HEK293 (cell line): ENCODE measurements at regions not wholly inside any gene's neighbourhood (a gene's known extent, or its start where the extent isn't known, plus 50 kb on each side); places are given as distances from the start of the nearest gene placed in this dataset.

Experiments used
- CTCF ChIA-PET: fragments of 350-600 bp; formaldehyde crosslinking; extraction: SDS; loops from one replicate; lab custom pipeline; 2021; ENCODE audit warnings: antibody characterized with exemption; lab: Yijun Ruan, JAX
- POLR2A ChIA-PET: fragments of 300-600 bp; formaldehyde crosslinking; extraction: SDS; loops from one replicate; lab custom pipeline; 2020; ENCODE audit warnings: antibody characterized with exemption, inconsistent platforms; lab: Yijun Ruan, JAX
- H3K27ac ChIP-seq: fragments of 200-500 bp; sonication (Bioruptor generic); 2 replicates; pipeline ENCODE4 v1.5.1; 2014; ENCODE audit warnings: low read depth, low read length, control low read depth, inconsistent platforms; ENCODE audit errors: extremely low read depth
- H3K36me3 ChIP-seq, 2 experiments: fragments of 200-500 bp in 1 of 2; sonication (Bioruptor generic) in 1 of 2; 1 replicate in 1 of 2; 2 replicates in 1 of 2; pipeline ENCODE4 v1.5.1; 2014 to 2017; ENCODE audit warnings: inconsistent platforms in 2 of 2, low read length in 2 of 2; ENCODE audit not compliant: control insufficient read depth in 2 of 2, insufficient read depth in 1 of 2
- H3K4me1 ChIP-seq: fragments of 200-500 bp; sonication (Bioruptor generic); 2 replicates; pipeline ENCODE4 v1.5.1; 2014; ENCODE audit warnings: mild to moderate bottlenecking, low read length, inconsistent platforms; ENCODE audit not compliant: control insufficient read depth, insufficient read depth
- H3K4me3 ChIP-seq: 2 replicates; pipeline ENCODE4 v1.5.1; 2011; ENCODE audit warnings: low read depth, mild to moderate bottlenecking, control low read depth, low read length, moderate library complexity
- H3K9me3 ChIP-seq: fragments of 200-500 bp; sonication (Bioruptor generic); 2 replicates; pipeline ENCODE4 v1.5.1; 2014; ENCODE audit warnings: low read depth, low read length, inconsistent platforms; ENCODE audit not compliant: control insufficient read depth, insufficient read depth
- AEBP2 ChIP-seq: fragments of 450-650 bp; formaldehyde crosslinking; IDR thresholded peaks from 2 replicates; pipeline ENCODE4 v1.5.1; 2016; ENCODE audit warnings: missing biosample characterization, missing genetic modification characterization, borderline replicate concordance
- BCL11A ChIP-seq: fragments of 450-650 bp; formaldehyde crosslinking; IDR thresholded peaks from 2 replicates; pipeline ENCODE4 v1.5.1; 2016; ENCODE audit warnings: low read depth, missing biosample characterization, missing genetic modification characterization
- GLI2 ChIP-seq: fragments of 450-650 bp; formaldehyde crosslinking; IDR thresholded peaks from 2 replicates; pipeline ENCODE4; 2017; ENCODE audit warnings: missing biosample characterization, missing genetic modification characterization, low read depth, borderline replicate concordance
- KLF1 ChIP-seq: fragments of 450-650 bp; formaldehyde crosslinking; IDR thresholded peaks from 2 replicates; pipeline ENCODE4 v1.5.1; 2016; ENCODE audit warnings: missing biosample characterization, missing genetic modification characterization
- WT1 ChIP-seq: fragments of 450-650 bp; formaldehyde crosslinking; IDR thresholded peaks from 2 replicates; pipeline ENCODE4 v1.5.1; 2016; ENCODE audit warnings: missing biosample characterization, missing genetic modification characterization
- YY1 ChIP-seq: fragments of 450-650 bp; formaldehyde crosslinking; IDR thresholded peaks from 2 replicates; pipeline ENCODE4 v1.5.1; 2018; ENCODE audit warnings: missing biosample characterization, missing genetic modification characterization
- ZBTB7A ChIP-seq: fragments of 450-650 bp; formaldehyde crosslinking; IDR thresholded peaks from 2 replicates; pipeline ENCODE4 v1.5.1; 2016; ENCODE audit warnings: low read depth, missing biosample characterization, missing genetic modification characterization
- ZNF10 ChIP-seq: fragments of 450-650 bp; formaldehyde crosslinking; IDR thresholded peaks from 2 replicates; pipeline ENCODE4 v1.5.1; 2017; ENCODE audit warnings: missing biosample characterization, missing genetic modification characterization
- ZNF174 ChIP-seq: fragments of 450-650 bp; formaldehyde crosslinking; IDR thresholded peaks from 2 replicates; pipeline ENCODE4 v1.5.0; 2017; ENCODE audit warnings: missing biosample characterization, mild to moderate bottlenecking, missing genetic modification characterization
- ZNF2 ChIP-seq: fragments of 450-650 bp; formaldehyde crosslinking; IDR thresholded peaks from 2 replicates; pipeline ENCODE4 v1.5.1; 2016; ENCODE audit warnings: missing biosample characterization, missing genetic modification characterization
- ZNF391 ChIP-seq: fragments of 450-650 bp; formaldehyde crosslinking; IDR thresholded peaks from 2 replicates; pipeline ENCODE4 v1.5.1; 2016; ENCODE audit warnings: low read depth, missing biosample characterization, missing genetic modification characterization, borderline replicate concordance
- ZNF560 ChIP-seq: fragments of 450-650 bp; formaldehyde crosslinking; IDR thresholded peaks from 2 replicates; pipeline ENCODE4 v1.5.1; 2017; ENCODE audit warnings: missing biosample characterization, missing genetic modification characterization, borderline replicate concordance
- ZNF626 ChIP-seq: fragments of 450-650 bp; sonication (Bioruptor Pico); formaldehyde crosslinking; IDR thresholded peaks from 2 replicates; pipeline ENCODE4 v1.5.1; 2018; ENCODE audit warnings: missing biosample characterization, missing genetic modification characterization, inconsistent platforms
- ZNF658 ChIP-seq: fragments of 450-650 bp; formaldehyde crosslinking; IDR thresholded peaks from 2 replicates; pipeline ENCODE4; 2016; ENCODE audit warnings: missing biosample characterization, missing genetic modification characterization
- ZNF692 ChIP-seq: fragments of 450-650 bp; formaldehyde crosslinking; IDR thresholded peaks from 2 replicates; pipeline ENCODE4 v1.5.1; 2016; ENCODE audit warnings: missing biosample characterization, missing genetic modification characterization
- ZNF768 ChIP-seq: fragments of 450-650 bp; formaldehyde crosslinking; IDR thresholded peaks from 2 replicates; pipeline ENCODE4 v1.5.1; 2018; ENCODE audit warnings: missing biosample characterization, mild to moderate bottlenecking, missing genetic modification characterization
- TF ChIP-seq, protein P1 (sequence below): fragments of 450-650 bp; formaldehyde crosslinking; IDR thresholded peaks from 2 replicates; pipeline ENCODE4 v1.5.1; 2016; ENCODE audit warnings: missing biosample characterization, missing genetic modification characterization
- TF ChIP-seq, protein P2 (sequence below): IDR thresholded peaks from 2 replicates; pipeline ENCODE4 v1.6.1; 2011; ENCODE audit warnings: mild to moderate bottlenecking, low read depth, low read length, borderline replicate concordance
- TF ChIP-seq, protein P3 (sequence below): fragments of 450-650 bp; formaldehyde crosslinking; IDR thresholded peaks from 2 replicates; pipeline ENCODE4 v1.5.1; 2016; ENCODE audit warnings: missing biosample characterization, missing genetic modification characterization, low read depth

DNA sequence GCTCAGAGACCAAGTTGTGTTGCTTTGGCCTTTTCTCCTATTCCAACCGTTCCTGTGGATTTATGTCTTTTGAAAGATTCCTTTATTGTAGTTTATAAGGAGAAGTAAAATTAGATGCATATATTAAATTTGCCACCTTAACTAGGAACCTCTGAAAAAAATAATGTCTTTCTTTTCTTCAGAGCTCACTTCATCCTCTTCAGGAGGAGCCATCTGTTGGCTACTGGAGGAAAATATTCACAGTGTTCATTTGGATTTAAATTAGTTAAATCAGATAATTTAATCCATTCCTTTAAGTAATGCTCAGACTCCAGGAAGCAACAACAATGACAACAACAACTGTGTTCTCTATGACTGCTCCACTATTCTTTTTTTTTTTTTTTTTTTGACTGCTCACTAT lies 164.0 kb downstream of the FASLG start:
- TF ChIP-seq GLI2 (tag by site-specific recombination), result no peak
- TF ChIP-seq ZNF391 (tag by site-specific recombination), result no peak
- no peak for TF ChIP-seq ZBTB7A (tag by site-specific recombination)
- TF ChIP-seq ZNF658 (tag by site-specific recombination), result no peak
- TF ChIP-seq, protein P1, sequence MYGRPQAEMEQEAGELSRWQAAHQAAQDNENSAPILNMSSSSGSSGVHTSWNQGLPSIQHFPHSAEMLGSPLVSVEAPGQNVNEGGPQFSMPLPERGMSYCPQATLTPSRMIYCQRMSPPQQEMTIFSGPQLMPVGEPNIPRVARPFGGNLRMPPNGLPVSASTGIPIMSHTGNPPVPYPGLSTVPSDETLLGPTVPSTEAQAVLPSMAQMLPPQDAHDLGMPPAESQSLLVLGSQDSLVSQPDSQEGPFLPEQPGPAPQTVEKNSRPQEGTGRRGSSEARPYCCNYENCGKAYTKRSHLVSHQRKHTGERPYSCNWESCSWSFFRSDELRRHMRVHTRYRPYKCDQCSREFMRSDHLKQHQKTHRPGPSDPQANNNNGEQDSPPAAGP (tag by site-specific recombination), result no peak
- no peak for TF ChIP-seq AEBP2
- TF ChIP-seq, protein P2, sequence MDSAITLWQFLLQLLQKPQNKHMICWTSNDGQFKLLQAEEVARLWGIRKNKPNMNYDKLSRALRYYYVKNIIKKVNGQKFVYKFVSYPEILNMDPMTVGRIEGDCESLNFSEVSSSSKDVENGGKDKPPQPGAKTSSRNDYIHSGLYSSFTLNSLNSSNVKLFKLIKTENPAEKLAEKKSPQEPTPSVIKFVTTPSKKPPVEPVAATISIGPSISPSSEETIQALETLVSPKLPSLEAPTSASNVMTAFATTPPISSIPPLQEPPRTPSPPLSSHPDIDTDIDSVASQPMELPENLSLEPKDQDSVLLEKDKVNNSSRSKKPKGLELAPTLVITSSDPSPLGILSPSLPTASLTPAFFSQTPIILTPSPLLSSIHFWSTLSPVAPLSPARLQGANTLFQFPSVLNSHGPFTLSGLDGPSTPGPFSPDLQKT, result no peak
- TF ChIP-seq, protein P3, sequence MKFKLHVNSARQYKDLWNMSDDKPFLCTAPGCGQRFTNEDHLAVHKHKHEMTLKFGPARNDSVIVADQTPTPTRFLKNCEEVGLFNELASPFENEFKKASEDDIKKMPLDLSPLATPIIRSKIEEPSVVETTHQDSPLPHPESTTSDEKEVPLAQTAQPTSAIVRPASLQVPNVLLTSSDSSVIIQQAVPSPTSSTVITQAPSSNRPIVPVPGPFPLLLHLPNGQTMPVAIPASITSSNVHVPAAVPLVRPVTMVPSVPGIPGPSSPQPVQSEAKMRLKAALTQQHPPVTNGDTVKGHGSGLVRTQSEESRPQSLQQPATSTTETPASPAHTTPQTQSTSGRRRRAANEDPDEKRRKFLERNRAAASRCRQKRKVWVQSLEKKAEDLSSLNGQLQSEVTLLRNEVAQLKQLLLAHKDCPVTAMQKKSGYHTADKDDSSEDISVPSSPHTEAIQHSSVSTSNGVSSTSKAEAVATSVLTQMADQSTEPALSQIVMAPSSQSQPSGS, result no peak
- TF ChIP-seq ZNF560 (tag by site-specific recombination), result no peak
- TF ChIP-seq YY1 (tag by site-specific recombination), result no peak
- TF ChIP-seq, all 188 proteins: peak for 0
- H3K36me3 ChIP-seq, result no peaks in the 10 kb centered on the region
- ChIA-PET POLR2A (no interaction called here), CTCF (interaction anchor here (0.7 to 8.5 kb wide), 4 partner anchors 80 to 379 kb away, joined by 3 to 159 read pairs (median 6); no protein-coding TSS in a partner anchor)
- no peaks in the 10 kb centered on the region for H3K4me1 ChIP-seq
- no peak overlapping the region for H3K4me3 ChIP-seq
- H3K27ac ChIP-seq, result no peak overlapping the region
- H3K9me3 ChIP-seq, result no peaks in the 10 kb centered on the region

DNA sequence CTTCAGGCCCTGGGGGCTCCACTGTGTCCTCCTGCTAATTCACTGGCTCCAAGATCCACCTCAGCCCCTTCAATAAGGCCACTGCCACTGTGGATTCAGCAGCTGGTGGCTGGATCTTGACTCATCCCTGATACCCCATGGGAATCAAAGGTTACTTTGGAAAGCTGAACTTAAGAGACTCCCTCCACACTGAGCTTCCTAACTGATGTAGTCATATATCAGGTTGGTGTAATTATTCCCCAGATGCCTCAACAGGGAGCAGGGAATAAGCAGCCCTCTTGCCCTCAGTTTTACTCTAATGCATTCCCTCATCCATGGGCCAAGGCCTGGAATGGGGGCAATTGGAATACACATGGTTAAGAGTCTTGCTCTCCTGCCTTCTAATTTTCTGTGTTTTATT lies 164.6 kb downstream of the FASLG start:
- Histone ChIP-seq H3K4me3 (no peak overlapping the region), H3K27ac (no peak overlapping the region), H3K36me3 (no peaks in the 10 kb centered on the region), H3K9me3 (no peaks in the 10 kb centered on the region), H3K4me1 (no peaks in the 10 kb centered on the region)
- ChIA-PET CTCF (interaction anchor here (0.7 to 8.5 kb wide), 2 partner anchors 196 to 379 kb away, joined by 7 to 159 read pairs; no protein-coding TSS in a partner anchor), POLR2A (no interaction called here)
- TF ChIP-seq BCL11A (tag by site-specific recombination) (no peak), ZNF10 (tag by site-specific recombination) (no peak), WT1 (tag by site-specific recombination) (no peak), KLF1 (tag by site-specific recombination) (no peak)
- TF ChIP-seq, protein P2, result no peak

DNA sequence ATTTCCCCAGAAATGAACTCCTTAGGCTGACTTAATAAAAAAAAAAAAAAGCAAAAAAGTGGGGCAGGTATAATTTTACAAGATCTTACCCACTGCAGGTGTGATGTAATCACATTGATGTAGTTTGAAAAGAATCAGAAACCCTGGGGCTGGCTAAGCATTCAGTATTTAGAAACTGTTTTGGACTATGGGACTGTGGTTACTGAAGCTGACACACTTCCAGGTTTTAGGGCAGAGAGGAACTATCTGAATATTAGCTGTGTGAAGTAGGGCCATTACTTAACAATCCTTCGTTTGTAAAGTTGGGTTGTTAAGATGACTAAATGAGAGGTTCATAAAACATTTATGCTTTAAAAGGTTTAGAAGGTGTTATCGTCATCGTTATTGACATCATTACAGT lies 165.3 kb downstream of the FASLG start:
- Histone ChIP-seq H3K4me1 (no peaks in the 10 kb centered on the region), H3K9me3 (no peaks in the 10 kb centered on the region), H3K27ac (no peak overlapping the region), H3K4me3 (no peak overlapping the region), H3K36me3 (no peaks in the 10 kb centered on the region)
- POLR2A ChIA-PET, result no interaction called here
- CTCF ChIA-PET, result interaction anchor here (0.6 to 8.5 kb wide), 5 partner anchors 79 to 378 kb away, joined by 3 to 159 read pairs (median 16); no protein-coding TSS in a partner anchor
- TF ChIP-seq ZNF174, result no peak
- TF ChIP-seq ZNF2 (tag by site-specific recombination), result no peak
- TF ChIP-seq, protein P2, result no peak
- no peak for TF ChIP-seq ZNF768 (tag by site-specific recombination)
- no peak for TF ChIP-seq WT1 (tag by site-specific recombination)
- TF ChIP-seq ZNF692 (tag by site-specific recombination), result no peak
- no peak for TF ChIP-seq ZNF626
